ENCODE measurements at regions not wholly inside any gene's neighbourhood (a gene's known extent, or its start where the extent isn't known, plus 50 kb on each side); places are given as distances from the start of the nearest gene placed in this dataset.

GRCh38 chr12:131363393-131363792 is 347.5 kb upstream of the SFSWAP start:
- H3K36me3 ChIP-seq, result no peaks in the 10 kb centered on the region
- H3K27ac ChIP-seq, result no peak overlapping the region
- 82 to 85% methylated on average over 7 of the region's 7 CpGs for WGBS, 2 donors
- H3K4me3 ChIP-seq, result no peak overlapping the region
- H3K4me1 ChIP-seq, result no peaks in the 10 kb centered on the region
- peaks cover 0 to 9% (median 0%) of the 10 kb centered on the region in 3 donors for H3K27me3 ChIP-seq
- DNase-seq, result peak; percentile 40
- intact Hi-C loops (cut with DNase I), result no loop called here
- TF ChIP-seq EP300 (IDR thresholded peaks at IDR 0.05) (no peak), CTCF (IDR thresholded peaks at IDR 0.05) (no peak), POLR2AphosphoS5 (IDR thresholded peaks at IDR 0.05) (no peak), POLR2A (IDR thresholded peaks at IDR 0.05) (no peak)
- H3K9me3 ChIP-seq, result no peaks in the 10 kb centered on the region

- H3K36me3 ChIP-seq, result no peaks in the 10 kb centered on the region
- no peak overlapping the region for H3K27ac ChIP-seq
- H3K27me3 ChIP-seq, result peaks cover 0 to 9% (median 0%) of the 10 kb centered on the region in 3 donors
- intact Hi-C loops (cut with DNase I), result no loop called here
- 53 to 59% methylated on average over 14 of the region's 14 CpGs for WGBS, 2 donors
- TF ChIP-seq EP300 (IDR thresholded peaks at IDR 0.05) (no peak), POLR2A (IDR thresholded peaks at IDR 0.05) (no peak), CTCF (IDR thresholded peaks at IDR 0.05) (no peak), POLR2AphosphoS5 (IDR thresholded peaks at IDR 0.05) (no peak)
- no peak overlapping the region for H3K4me3 ChIP-seq
- no peaks in the 10 kb centered on the region for H3K4me1 ChIP-seq
- peak; percentile 19 for DNase-seq
- no peaks in the 10 kb centered on the region for H3K9me3 ChIP-seq
Measured at GRCh38 chr12:131363841-131364495, 346.9 kb upstream of the SFSWAP start.

GRCh38 chr12:131364903-131365820 is 345.7 kb upstream of the SFSWAP start:
- TF ChIP-seq CTCF (IDR thresholded peaks at IDR 0.05) (no peak), POLR2A (IDR thresholded peaks at IDR 0.05) (no peak), POLR2AphosphoS5 (IDR thresholded peaks at IDR 0.05) (no peak), EP300 (IDR thresholded peaks at IDR 0.05) (no peak)
- Histone ChIP-seq H3K27ac (no peak overlapping the region), H3K27me3 (peaks cover 0 to 9% (median 0%) of the 10 kb centered on the region in 3 donors), H3K4me1 (no peaks in the 10 kb centered on the region), H3K9me3 (no peaks in the 10 kb centered on the region), H3K4me3 (no peak overlapping the region), H3K36me3 (no peaks in the 10 kb centered on the region)
- intact Hi-C loops (cut with DNase I), result no loop called here
- DNase-seq, result peak; percentile 27
- 85 to 87% methylated on average over 12 of the region's 12 CpGs for WGBS, 2 donors

GRCh38 chr12:131365821-131366260 is 345.0 kb upstream of the SFSWAP start:
- Histone ChIP-seq H3K27ac (no peak overlapping the region), H3K4me1 (no peaks in the 10 kb centered on the region), H3K9me3 (no peaks in the 10 kb centered on the region), H3K4me3 (no peak overlapping the region), H3K36me3 (no peaks in the 10 kb centered on the region), H3K27me3 (peaks cover 0 to 9% (median 0%) of the 10 kb centered on the region in 3 donors)
- peak; percentile 54 for DNase-seq
- intact Hi-C loops (cut with DNase I), result no loop called here
- 58 to 80% methylated on average over 15 of the region's 15 CpGs for WGBS, 2 donors
- TF ChIP-seq POLR2AphosphoS5 (IDR thresholded peaks at IDR 0.05) (no peak), POLR2A (IDR thresholded peaks at IDR 0.05) (no peak), EP300 (IDR thresholded peaks at IDR 0.05) (no peak), CTCF (IDR thresholded peaks at IDR 0.05) (no peak)
